ENCODE measurements at regions not wholly inside any gene's neighbourhood (a gene's known extent, or its start where the extent isn't known, plus 50 kb on each side); places are given as distances from the start of the nearest gene placed in this dataset.

DNA sequence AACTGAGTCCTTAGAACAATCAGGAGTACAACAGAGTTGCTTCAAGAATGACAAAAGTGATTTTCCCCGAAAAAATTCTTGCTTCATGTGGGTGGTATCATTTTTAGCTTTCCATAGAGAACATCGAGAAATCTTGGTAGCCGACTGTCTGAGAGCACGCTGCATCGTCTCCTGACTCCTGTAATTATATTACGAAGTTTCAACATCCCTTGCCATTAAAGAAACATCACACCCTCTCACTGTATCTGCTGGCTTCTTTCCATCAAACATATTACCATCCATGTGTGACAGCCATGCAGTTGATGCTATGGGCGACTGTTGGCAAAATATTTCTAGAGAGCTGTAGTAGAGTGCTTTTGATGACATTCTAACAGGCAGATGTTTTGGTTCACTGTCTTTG lies 311.2 kb downstream of the CMPK2 start:
- TF ChIP-seq, protein P1, sequence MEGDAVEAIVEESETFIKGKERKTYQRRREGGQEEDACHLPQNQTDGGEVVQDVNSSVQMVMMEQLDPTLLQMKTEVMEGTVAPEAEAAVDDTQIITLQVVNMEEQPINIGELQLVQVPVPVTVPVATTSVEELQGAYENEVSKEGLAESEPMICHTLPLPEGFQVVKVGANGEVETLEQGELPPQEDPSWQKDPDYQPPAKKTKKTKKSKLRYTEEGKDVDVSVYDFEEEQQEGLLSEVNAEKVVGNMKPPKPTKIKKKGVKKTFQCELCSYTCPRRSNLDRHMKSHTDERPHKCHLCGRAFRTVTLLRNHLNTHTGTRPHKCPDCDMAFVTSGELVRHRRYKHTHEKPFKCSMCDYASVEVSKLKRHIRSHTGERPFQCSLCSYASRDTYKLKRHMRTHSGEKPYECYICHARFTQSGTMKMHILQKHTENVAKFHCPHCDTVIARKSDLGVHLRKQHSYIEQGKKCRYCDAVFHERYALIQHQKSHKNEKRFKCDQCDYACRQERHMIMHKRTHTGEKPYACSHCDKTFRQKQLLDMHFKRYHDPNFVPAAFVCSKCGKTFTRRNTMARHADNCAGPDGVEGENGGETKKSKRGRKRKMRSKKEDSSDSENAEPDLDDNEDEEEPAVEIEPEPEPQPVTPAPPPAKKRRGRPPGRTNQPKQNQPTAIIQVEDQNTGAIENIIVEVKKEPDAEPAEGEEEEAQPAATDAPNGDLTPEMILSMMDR (IDR thresholded peaks at IDR 0.05), result no peak
- TF ChIP-seq POLR2AphosphoS5 (IDR thresholded peaks at IDR 0.05), result no peak
- no peak for TF ChIP-seq POLR2A (IDR thresholded peaks at IDR 0.05)
